ENCODE measurements at regions not wholly inside any gene's neighbourhood (a gene's known extent, or its start where the extent isn't known, plus 50 kb on each side); places are given as distances from the start of the nearest gene placed in this dataset.

- H3K4me1 Mint-ChIP-seq (ENCODE audit: low read depth): peaks cover 2% of the 10 kb centered on the region
- H3K36me3 Mint-ChIP-seq (ENCODE audit: low read depth): no peaks in the 10 kb centered on the region
- no peaks in the 10 kb centered on the region for H3K27me3 Mint-ChIP-seq (ENCODE audit: low read depth)
- H3K9me3 Mint-ChIP-seq: no peaks in the 10 kb centered on the region
- no peak overlapping the region for H3K4me3 Mint-ChIP-seq
- no peak overlapping the region for H3K27ac Mint-ChIP-seq
- no peak for DNase-seq (ENCODE audit: low spot score)
These were observed 97.7 kb upstream of the ACSL4 start for GRCh38 chrX:109830704-109831206.

GRCh38 chrX:109831326-109831985, 98.4 kb upstream of the ACSL4 start:
- H3K27ac Mint-ChIP-seq: no peak overlapping the region

DNA sequence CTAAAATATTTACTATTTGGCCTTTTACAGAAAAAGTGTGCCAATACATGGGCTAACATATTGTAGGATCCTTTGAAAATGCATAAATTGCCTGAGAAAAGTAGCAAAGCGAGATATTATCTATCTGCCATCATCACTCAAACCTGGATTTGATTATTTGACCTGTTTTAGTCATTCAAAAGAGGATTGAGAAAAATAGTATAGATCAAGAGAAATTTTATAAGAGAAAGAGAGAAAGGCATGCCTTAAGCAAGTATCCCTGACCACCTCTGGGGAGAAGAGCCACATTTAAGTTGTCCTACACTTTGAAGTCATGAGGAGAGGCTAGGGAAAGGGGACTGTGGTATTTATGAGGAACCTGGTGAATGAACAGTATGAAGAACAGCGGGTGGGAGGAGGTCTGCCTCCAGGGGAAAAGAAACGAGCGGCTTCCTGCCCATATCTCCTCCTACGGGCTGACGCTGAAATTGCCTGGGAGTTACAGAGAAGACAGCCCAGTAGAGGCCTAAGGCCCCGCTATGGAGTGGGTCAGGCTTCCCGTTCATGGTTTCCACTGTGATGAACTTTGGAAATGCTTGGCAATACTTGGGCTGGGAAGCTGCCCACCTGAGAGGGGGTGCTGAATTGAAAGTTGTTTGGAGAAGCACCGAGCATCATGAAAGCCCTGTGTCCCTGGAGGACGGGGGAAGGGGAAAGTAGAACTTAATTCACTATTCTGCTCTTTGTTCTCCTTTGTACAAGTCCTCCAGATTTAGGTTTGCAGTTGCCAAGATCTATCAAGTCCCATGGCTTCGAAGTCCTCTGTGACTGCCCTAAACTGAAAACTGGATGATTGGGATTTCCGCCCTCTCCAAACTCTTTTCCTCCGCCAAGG, 106.9 kb upstream of the ACSL4 start:
- H3K4me1 Mint-ChIP-seq (ENCODE audit: low read depth): peaks cover 3% of the 10 kb centered on the region
- no peak overlapping the region for H3K4me3 Mint-ChIP-seq
- H3K9me3 Mint-ChIP-seq: no peaks in the 10 kb centered on the region
- no peak overlapping the region for H3K27ac Mint-ChIP-seq
- no peaks in the 10 kb centered on the region for H3K36me3 Mint-ChIP-seq (ENCODE audit: low read depth)
- DNase-seq (ENCODE audit: low spot score): no peak
- H3K27me3 Mint-ChIP-seq (ENCODE audit: low read depth): no peaks in the 10 kb centered on the region

More at GRCh38 chrX:109831326-109831985, 98.4 kb upstream of the ACSL4 start:
- DNase-seq (ENCODE audit: low spot score): no peak
- H3K36me3 Mint-ChIP-seq (ENCODE audit: low read depth): no peaks in the 10 kb centered on the region
- H3K4me3 Mint-ChIP-seq: no peak overlapping the region
- H3K27me3 Mint-ChIP-seq (ENCODE audit: low read depth): no peaks in the 10 kb centered on the region
- H3K9me3 Mint-ChIP-seq: no peaks in the 10 kb centered on the region
- peaks cover 2% of the 10 kb centered on the region for H3K4me1 Mint-ChIP-seq (ENCODE audit: low read depth)

GRCh38 chrX:109840585-109840984, 107.5 kb upstream of the ACSL4 start:
- Mint-ChIP-seq H3K9me3 (no peaks in the 10 kb centered on the region), H3K4me1 (ENCODE audit: low read depth) (peaks cover 3% of the 10 kb centered on the region), H3K27ac (no peak overlapping the region), H3K36me3 (ENCODE audit: low read depth) (no peaks in the 10 kb centered on the region), H3K4me3 (no peak overlapping the region), H3K27me3 (ENCODE audit: low read depth) (no peaks in the 10 kb centered on the region)
- DNase-seq (ENCODE audit: low spot score): peak; percentile 42

- Mint-ChIP-seq H3K36me3 (ENCODE audit: low read depth) (no peaks in the 10 kb centered on the region), H3K27ac (no peak overlapping the region), H3K4me3 (no peak overlapping the region), H3K27me3 (ENCODE audit: low read depth) (no peaks in the 10 kb centered on the region), H3K4me1 (ENCODE audit: low read depth) (peaks cover 3% of the 10 kb centered on the region), H3K9me3 (no peaks in the 10 kb centered on the region)
- no peak for DNase-seq (ENCODE audit: low spot score)
These were observed 108.2 kb upstream of the ACSL4 start for GRCh38 chrX:109841257-109841656.

DNA sequence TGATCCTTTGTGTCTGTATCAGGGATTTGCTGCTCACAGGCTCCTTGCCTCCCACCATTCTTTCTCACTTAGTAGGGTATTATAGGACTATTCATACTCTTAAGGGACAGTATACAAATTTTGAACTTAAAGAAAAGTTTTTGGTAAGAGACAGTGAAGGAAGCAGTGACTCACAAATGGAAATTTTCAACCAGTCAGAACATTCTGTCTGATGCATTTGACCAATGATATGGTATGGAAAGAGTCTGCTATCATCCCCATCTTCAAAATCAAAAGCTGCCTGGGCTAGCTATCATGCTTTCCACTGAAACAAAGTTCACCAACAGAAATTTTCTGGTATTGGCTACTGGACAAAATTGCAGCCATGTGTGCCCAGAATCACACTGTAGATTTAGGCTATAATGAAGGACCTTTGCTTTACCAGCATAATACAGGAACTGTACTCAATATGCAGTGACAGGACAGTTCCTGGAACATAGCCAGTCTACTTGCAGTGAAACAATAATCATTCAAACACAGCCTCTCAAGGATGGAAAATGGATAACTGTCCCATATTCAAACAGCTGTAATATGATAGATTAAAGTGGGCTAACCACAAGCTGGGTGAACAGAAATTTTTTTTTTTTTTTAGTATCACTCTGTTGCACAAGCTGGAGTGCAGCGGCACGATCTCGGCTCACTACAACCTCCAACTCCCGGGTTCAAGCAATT, 109.0 kb upstream of the ACSL4 start:
- H3K4me1 Mint-ChIP-seq (ENCODE audit: low read depth): peaks cover 4% of the 10 kb centered on the region
- H3K4me3 Mint-ChIP-seq: peak overlapping the region; percentile 5
- no peak overlapping the region for H3K27ac Mint-ChIP-seq
- H3K36me3 Mint-ChIP-seq (ENCODE audit: low read depth): no peaks in the 10 kb centered on the region
- no peaks in the 10 kb centered on the region for H3K27me3 Mint-ChIP-seq (ENCODE audit: low read depth)
- H3K9me3 Mint-ChIP-seq: no peaks in the 10 kb centered on the region
- no peak for DNase-seq (ENCODE audit: low spot score)

DNA sequence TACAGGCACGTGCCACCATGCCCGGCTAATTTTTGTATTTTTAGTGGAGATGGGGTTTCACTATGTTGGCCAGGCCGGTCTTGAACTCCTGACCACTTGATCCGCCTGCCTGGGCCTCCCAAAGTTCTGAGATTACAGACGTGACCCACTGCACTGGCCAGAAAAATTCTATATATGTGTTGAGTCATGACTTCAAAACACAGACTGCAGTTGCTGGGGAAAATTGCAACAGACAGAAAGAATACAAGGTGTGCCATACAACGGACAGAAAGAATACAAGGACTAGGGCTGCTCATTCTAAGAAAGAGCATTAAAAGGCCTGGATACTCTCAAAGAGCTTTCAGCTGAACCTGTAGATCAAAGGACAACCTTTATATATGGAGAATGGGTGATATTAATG, 109.6 kb upstream of the ACSL4 start:
- H3K36me3 Mint-ChIP-seq (ENCODE audit: low read depth): no peaks in the 10 kb centered on the region
- no peak for DNase-seq (ENCODE audit: low spot score)
- no peaks in the 10 kb centered on the region for H3K9me3 Mint-ChIP-seq
- no peaks in the 10 kb centered on the region for H3K27me3 Mint-ChIP-seq (ENCODE audit: low read depth)
- H3K4me3 Mint-ChIP-seq: no peak overlapping the region
- H3K27ac Mint-ChIP-seq: no peak overlapping the region
- peaks cover 8% of the 10 kb centered on the region for H3K4me1 Mint-ChIP-seq (ENCODE audit: low read depth)

- peaks cover 18% of the 10 kb centered on the region for H3K4me1 Mint-ChIP-seq (ENCODE audit: low read depth)
- DNase-seq (ENCODE audit: low spot score): no peak
- no peak overlapping the region for H3K4me3 Mint-ChIP-seq
- H3K36me3 Mint-ChIP-seq (ENCODE audit: low read depth): no peaks in the 10 kb centered on the region
- H3K9me3 Mint-ChIP-seq: no peaks in the 10 kb centered on the region
- no peak overlapping the region for H3K27ac Mint-ChIP-seq
- no peaks in the 10 kb centered on the region for H3K27me3 Mint-ChIP-seq (ENCODE audit: low read depth)
These were observed 111.1 kb upstream of the ACSL4 start for GRCh38 chrX:109843963-109844751.

- no peaks in the 10 kb centered on the region for H3K9me3 Mint-ChIP-seq
- no peak overlapping the region for H3K4me3 Mint-ChIP-seq
- H3K4me1 Mint-ChIP-seq (ENCODE audit: low read depth): peaks cover 18% of the 10 kb centered on the region
- no peak for DNase-seq (ENCODE audit: low spot score)
- no peaks in the 10 kb centered on the region for H3K27me3 Mint-ChIP-seq (ENCODE audit: low read depth)
- no peak overlapping the region for H3K27ac Mint-ChIP-seq
- no peaks in the 10 kb centered on the region for H3K36me3 Mint-ChIP-seq (ENCODE audit: low read depth)
These were observed 111.9 kb upstream of the ACSL4 start for GRCh38 chrX:109844986-109845385.

GRCh38 chrX:109845996-109846395, 112.9 kb upstream of the ACSL4 start:
- Mint-ChIP-seq H3K4me3 (no peak overlapping the region), H3K27ac (no peak overlapping the region), H3K9me3 (no peaks in the 10 kb centered on the region), H3K4me1 (ENCODE audit: low read depth) (peaks cover 18% of the 10 kb centered on the region), H3K36me3 (ENCODE audit: low read depth) (no peaks in the 10 kb centered on the region), H3K27me3 (ENCODE audit: low read depth) (no peaks in the 10 kb centered on the region)
- DNase-seq (ENCODE audit: low spot score): no peak

- no peaks in the 10 kb centered on the region for H3K36me3 Mint-ChIP-seq (ENCODE audit: low read depth)
- peaks cover 15% of the 10 kb centered on the region for H3K4me1 Mint-ChIP-seq (ENCODE audit: low read depth)
- H3K27ac Mint-ChIP-seq: peak overlapping the region; percentile 38
- H3K27me3 Mint-ChIP-seq (ENCODE audit: low read depth): no peaks in the 10 kb centered on the region
- DNase-seq (ENCODE audit: low spot score): no peak
- H3K4me3 Mint-ChIP-seq: no peak overlapping the region
- H3K9me3 Mint-ChIP-seq: no peaks in the 10 kb centered on the region
These were observed 114.5 kb upstream of the ACSL4 start for GRCh38 chrX:109847257-109848187.

DNA sequence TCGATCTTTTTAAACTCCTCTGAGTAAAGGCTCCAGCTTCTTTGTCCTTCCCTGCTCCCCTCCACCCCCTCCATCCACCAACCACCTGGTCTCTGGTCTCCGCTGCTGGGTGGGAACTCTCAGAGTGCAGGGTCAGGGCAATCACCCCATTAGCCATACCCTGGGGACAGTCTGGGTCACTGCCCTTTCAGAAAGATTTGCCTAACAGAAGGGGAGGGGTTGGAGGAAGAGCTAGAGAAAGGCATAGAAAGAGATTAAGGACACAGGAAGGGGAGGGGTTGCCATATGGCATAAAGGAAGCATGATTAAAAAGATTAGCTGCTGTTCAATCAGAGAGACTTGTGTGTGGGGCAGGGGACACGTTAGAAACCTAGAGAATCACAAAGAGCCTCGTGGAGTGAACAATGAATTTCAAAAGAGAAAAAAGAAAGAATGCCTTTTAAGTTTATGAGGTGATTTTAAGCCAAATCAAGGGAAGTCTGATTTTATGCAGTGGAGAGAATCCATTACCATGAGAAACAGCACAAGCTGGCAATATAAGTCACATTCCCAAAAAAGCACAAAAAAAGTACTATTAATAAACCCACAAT, 115.5 kb upstream of the ACSL4 start:
- peaks cover under 1% of the 10 kb centered on the region for H3K9me3 Mint-ChIP-seq
- H3K36me3 Mint-ChIP-seq (ENCODE audit: low read depth): no peaks in the 10 kb centered on the region
- H3K4me1 Mint-ChIP-seq (ENCODE audit: low read depth): peaks cover 15% of the 10 kb centered on the region
- H3K4me3 Mint-ChIP-seq: peak overlapping the region; percentile 30
- no peak overlapping the region for H3K27ac Mint-ChIP-seq
- DNase-seq (ENCODE audit: low spot score): no peak
- no peaks in the 10 kb centered on the region for H3K27me3 Mint-ChIP-seq (ENCODE audit: low read depth)
